ENCODE measurements at regions not wholly inside any gene's neighbourhood (a gene's known extent, or its start where the extent isn't known, plus 50 kb on each side); places are given as distances from the start of the nearest gene placed in this dataset.

DNA sequence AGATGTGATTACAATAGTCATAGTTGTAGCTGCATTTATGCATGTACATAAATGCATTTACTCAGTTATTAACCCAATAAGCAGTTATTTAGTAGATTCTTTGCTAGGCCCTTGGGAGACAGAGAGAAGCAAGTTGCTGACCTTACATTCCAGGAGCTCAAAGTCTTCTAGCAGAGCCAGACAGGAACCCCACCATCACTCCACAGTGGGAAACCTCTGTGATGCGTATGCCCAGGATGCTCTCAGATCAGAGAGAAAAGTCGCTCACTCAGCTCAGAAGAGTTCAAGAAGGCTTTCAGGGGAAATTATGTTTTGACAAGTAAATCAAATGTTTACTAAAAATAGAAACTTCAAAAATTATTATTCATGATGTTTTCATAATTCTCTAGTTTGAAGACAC, 146.3 kb upstream of the EXOC2 start:
- Histone ChIP-seq H3K27me3 (ENCODE audit: insufficient read depth, poor library complexity, severe bottlenecking) (peaks cover 4% of the 10 kb centered on the region), H3K27ac (replicated peaks) (no peak overlapping the region), H3K4me3 (replicated peaks; ENCODE audit: insufficient read depth, low read length) (no peak overlapping the region)
- no peak for TF ChIP-seq SPI1 (IDR thresholded peaks at IDR 0.05; ENCODE audit: borderline replicate concordance, low read depth)
- TF ChIP-seq, protein P1, sequence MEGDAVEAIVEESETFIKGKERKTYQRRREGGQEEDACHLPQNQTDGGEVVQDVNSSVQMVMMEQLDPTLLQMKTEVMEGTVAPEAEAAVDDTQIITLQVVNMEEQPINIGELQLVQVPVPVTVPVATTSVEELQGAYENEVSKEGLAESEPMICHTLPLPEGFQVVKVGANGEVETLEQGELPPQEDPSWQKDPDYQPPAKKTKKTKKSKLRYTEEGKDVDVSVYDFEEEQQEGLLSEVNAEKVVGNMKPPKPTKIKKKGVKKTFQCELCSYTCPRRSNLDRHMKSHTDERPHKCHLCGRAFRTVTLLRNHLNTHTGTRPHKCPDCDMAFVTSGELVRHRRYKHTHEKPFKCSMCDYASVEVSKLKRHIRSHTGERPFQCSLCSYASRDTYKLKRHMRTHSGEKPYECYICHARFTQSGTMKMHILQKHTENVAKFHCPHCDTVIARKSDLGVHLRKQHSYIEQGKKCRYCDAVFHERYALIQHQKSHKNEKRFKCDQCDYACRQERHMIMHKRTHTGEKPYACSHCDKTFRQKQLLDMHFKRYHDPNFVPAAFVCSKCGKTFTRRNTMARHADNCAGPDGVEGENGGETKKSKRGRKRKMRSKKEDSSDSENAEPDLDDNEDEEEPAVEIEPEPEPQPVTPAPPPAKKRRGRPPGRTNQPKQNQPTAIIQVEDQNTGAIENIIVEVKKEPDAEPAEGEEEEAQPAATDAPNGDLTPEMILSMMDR (IDR thresholded peaks at IDR 0.05; ENCODE audit: insufficient read depth, low read length): no peak
- TF ChIP-seq, protein P2, sequence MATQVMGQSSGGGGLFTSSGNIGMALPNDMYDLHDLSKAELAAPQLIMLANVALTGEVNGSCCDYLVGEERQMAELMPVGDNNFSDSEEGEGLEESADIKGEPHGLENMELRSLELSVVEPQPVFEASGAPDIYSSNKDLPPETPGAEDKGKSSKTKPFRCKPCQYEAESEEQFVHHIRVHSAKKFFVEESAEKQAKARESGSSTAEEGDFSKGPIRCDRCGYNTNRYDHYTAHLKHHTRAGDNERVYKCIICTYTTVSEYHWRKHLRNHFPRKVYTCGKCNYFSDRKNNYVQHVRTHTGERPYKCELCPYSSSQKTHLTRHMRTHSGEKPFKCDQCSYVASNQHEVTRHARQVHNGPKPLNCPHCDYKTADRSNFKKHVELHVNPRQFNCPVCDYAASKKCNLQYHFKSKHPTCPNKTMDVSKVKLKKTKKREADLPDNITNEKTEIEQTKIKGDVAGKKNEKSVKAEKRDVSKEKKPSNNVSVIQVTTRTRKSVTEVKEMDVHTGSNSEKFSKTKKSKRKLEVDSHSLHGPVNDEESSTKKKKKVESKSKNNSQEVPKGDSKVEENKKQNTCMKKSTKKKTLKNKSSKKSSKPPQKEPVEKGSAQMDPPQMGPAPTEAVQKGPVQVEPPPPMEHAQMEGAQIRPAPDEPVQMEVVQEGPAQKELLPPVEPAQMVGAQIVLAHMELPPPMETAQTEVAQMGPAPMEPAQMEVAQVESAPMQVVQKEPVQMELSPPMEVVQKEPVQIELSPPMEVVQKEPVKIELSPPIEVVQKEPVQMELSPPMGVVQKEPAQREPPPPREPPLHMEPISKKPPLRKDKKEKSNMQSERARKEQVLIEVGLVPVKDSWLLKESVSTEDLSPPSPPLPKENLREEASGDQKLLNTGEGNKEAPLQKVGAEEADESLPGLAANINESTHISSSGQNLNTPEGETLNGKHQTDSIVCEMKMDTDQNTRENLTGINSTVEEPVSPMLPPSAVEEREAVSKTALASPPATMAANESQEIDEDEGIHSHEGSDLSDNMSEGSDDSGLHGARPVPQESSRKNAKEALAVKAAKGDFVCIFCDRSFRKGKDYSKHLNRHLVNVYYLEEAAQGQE (IDR thresholded peaks at IDR 0.05; ENCODE audit: insufficient replicate concordance, low read depth): no peak
- TF ChIP-seq GABPA (IDR thresholded peaks at IDR 0.05; ENCODE audit: low read depth): no peak
- no peak for TF ChIP-seq POLR2AphosphoS5 (IDR thresholded peaks at IDR 0.05; ENCODE audit: low read depth)
- no peak for DNase-seq (ENCODE audit: low read depth in 1 of 2, low spot score in 1 of 2)

DNA sequence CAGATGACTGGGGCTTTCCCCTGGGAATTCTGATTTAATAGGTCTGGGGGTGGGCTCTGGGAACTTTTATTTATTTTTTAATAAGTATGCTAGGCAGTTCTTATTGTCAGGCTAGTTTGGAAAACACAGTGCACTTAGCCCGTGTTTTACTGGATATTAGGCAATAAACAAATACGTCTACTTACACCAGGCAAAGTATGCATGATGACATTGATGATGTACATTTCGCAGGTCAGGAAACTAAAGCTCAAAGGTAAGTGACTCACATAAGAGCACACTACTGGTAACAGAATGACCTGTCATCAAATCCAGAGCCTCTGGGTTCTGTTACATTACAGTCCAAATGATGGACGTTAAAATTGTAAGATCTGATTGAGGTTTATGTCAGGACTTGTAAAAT, 144.4 kb upstream of the EXOC2 start:
- TF ChIP-seq SPI1 (IDR thresholded peaks at IDR 0.05; ENCODE audit: borderline replicate concordance, low read depth) (no peak), POLR2AphosphoS5 (IDR thresholded peaks at IDR 0.05; ENCODE audit: low read depth) (no peak), GABPA (IDR thresholded peaks at IDR 0.05; ENCODE audit: low read depth) (no peak)
- TF ChIP-seq, protein P2 (IDR thresholded peaks at IDR 0.05; ENCODE audit: insufficient replicate concordance, low read depth): no peak
- TF ChIP-seq, protein P1 (IDR thresholded peaks at IDR 0.05; ENCODE audit: insufficient read depth, low read length): no peak
- DNase-seq (ENCODE audit: low read depth in 1 of 2, low spot score in 1 of 2): no peak
- H3K27me3 ChIP-seq (ENCODE audit: insufficient read depth, poor library complexity, severe bottlenecking): peaks cover 3% of the 10 kb centered on the region

DNA sequence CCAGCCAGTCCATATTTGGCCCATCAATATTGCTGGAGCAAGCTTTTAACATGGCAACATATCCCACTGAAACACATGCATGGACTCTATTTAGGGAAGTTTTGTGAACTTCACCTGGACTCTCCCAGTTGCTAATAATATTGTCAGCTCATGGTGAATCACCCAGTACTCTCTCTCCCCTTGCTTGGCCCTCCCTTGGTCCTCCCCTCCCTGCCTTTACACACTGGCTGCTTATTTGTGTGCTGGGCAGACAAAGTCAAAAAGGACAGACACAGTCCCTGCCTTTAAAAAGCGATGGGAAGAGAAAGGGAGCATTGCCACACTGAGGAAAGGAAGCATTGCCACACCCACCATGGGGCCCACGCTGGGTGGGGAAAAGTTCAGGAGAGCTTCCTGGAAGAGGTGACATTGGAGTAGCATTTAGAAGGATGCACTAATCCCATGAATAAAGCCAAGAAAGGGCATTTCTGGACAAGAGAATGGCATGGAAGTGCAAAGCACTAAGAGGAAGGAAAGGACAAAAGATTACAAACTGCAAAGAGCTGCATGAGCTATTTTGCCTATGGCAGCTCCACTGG, 143.4 kb upstream of the EXOC2 start:
- Histone ChIP-seq H3K27ac (replicated peaks) (no peak overlapping the region), H3K4me3 (replicated peaks; ENCODE audit: insufficient read depth, low read length) (no peak overlapping the region), H3K27me3 (ENCODE audit: insufficient read depth, poor library complexity, severe bottlenecking) (peaks cover 3% of the 10 kb centered on the region)
- TF ChIP-seq, protein P1 (IDR thresholded peaks at IDR 0.05; ENCODE audit: insufficient read depth, low read length): no peak
- no peak for TF ChIP-seq POLR2AphosphoS5 (IDR thresholded peaks at IDR 0.05; ENCODE audit: low read depth)
- no peak for TF ChIP-seq SPI1 (IDR thresholded peaks at IDR 0.05; ENCODE audit: borderline replicate concordance, low read depth)
- TF ChIP-seq GABPA (IDR thresholded peaks at IDR 0.05; ENCODE audit: low read depth): no peak
- TF ChIP-seq, protein P2 (IDR thresholded peaks at IDR 0.05; ENCODE audit: insufficient replicate concordance, low read depth): no peak
- no peak for DNase-seq (ENCODE audit: low read depth in 1 of 2, low spot score in 1 of 2)

More for the DNA sequence above, 144.4 kb upstream of the EXOC2 start:
- no peak overlapping the region for H3K4me3 ChIP-seq (replicated peaks; ENCODE audit: insufficient read depth, low read length)
- no peak overlapping the region for H3K27ac ChIP-seq (replicated peaks)

Measured in HL-60 (cell line).